SK-N-SH treated with all-trans-retinoic acid at 6 μM for 48 hours (cell line): ENCODE measurements at regions not wholly inside any gene's neighbourhood (a gene's known extent, or its start where the extent isn't known, plus 50 kb on each side); places are given as distances from the start of the nearest gene placed in this dataset.

Experiments used
- ATAC-seq: fragments of 200-7000 bp; cut with Tn5 transposase; 3 replicates; pipeline ENCODE4 v1.9.1; 2020; ENCODE audit warnings: mild to moderate bottlenecking, moderate library complexity
- ARNTL ChIP-seq: fragments of 450-650 bp; formaldehyde crosslinking; IDR thresholded peaks from 2 replicates; pipeline ENCODE4 v1.5.0; 2020; ENCODE audit warnings: low read depth, mild to moderate bottlenecking, moderate library complexity, borderline replicate concordance
- BACH2 ChIP-seq: fragments of 250-450 bp; sonication (Bioruptor Pico); IDR thresholded peaks from 2 replicates; pipeline ENCODE4 v1.9.0; 2021; ENCODE audit warnings: mild to moderate bottlenecking, borderline replicate concordance
- CREB5 ChIP-seq: fragments of 250-450 bp; sonication (Bioruptor Pico); IDR thresholded peaks from 2 replicates; pipeline ENCODE4 v1.5.1; 2020; ENCODE audit warnings: low read depth, mild to moderate bottlenecking, moderate library complexity
- CSDC2 ChIP-seq: fragments of 250-450 bp; sonication (Bioruptor Pico); IDR thresholded peaks from 2 replicates; pipeline ENCODE4 v1.5.0; 2020; ENCODE audit warnings: mild to moderate bottlenecking, moderate library complexity
- CSRNP3 ChIP-seq: fragments of 250-450 bp; sonication (Bioruptor Pico); IDR thresholded peaks from 2 replicates; pipeline ENCODE4 v1.5.1; 2021; ENCODE audit warnings: mild to moderate bottlenecking, moderate library complexity
- ESRRG ChIP-seq: fragments of 250-450 bp; sonication (Bioruptor Pico); IDR thresholded peaks from 2 replicates; pipeline ENCODE4 v1.6.1; 2021; ENCODE audit warnings: mild to moderate bottlenecking
- GLIS3 ChIP-seq: fragments of 250-450 bp; sonication (Bioruptor Pico); IDR thresholded peaks from 2 replicates; pipeline ENCODE4 v1.5.0; 2020; ENCODE audit warnings: mild to moderate bottlenecking, moderate library complexity
- ISL1 ChIP-seq: fragments of 250-450 bp; sonication (Bioruptor Pico); IDR thresholded peaks from 2 replicates; pipeline ENCODE4 v2.1.2; 2022; ENCODE audit warnings: mild to moderate bottlenecking, moderate library complexity
- OSR1 ChIP-seq: fragments of 250-450 bp; sonication (Bioruptor Pico); IDR thresholded peaks from 2 replicates; pipeline ENCODE4 v1.8.0; 2022; ENCODE audit warnings: moderate library complexity, mild to moderate bottlenecking, inconsistent platforms
- PPARA ChIP-seq: fragments of 250-450 bp; sonication (Bioruptor Pico); IDR thresholded peaks from 2 replicates; pipeline ENCODE4 v1.5.0; 2020; ENCODE audit warnings: mild to moderate bottlenecking, borderline replicate concordance
- RARB ChIP-seq: fragments of 250-450 bp; sonication (Bioruptor Pico); IDR thresholded peaks from 2 replicates; pipeline ENCODE4 v1.8.0; 2021; ENCODE audit warnings: mild to moderate bottlenecking, moderate library complexity
- SNAI2 ChIP-seq: fragments of 250-450 bp; sonication (Bioruptor Pico); IDR thresholded peaks from 2 replicates; pipeline ENCODE4 v1.5.0; 2020; ENCODE audit warnings: mild to moderate bottlenecking, moderate library complexity
- TOX ChIP-seq: fragments of 250-450 bp; sonication (Bioruptor Pico); IDR thresholded peaks from 2 replicates; pipeline ENCODE4 v1.8.0; 2021; ENCODE audit warnings: mild to moderate bottlenecking, moderate library complexity, borderline replicate concordance
- ZC3H10 ChIP-seq: fragments of 250-450 bp; sonication (Bioruptor Pico); IDR thresholded peaks from 2 replicates; pipeline ENCODE4 v1.5.1; 2021; ENCODE audit warnings: mild to moderate bottlenecking, moderate library complexity
- ZFP3 ChIP-seq: fragments of 250-450 bp; sonication (Bioruptor Pico); IDR thresholded peaks from 2 replicates; pipeline ENCODE4 v1.5.0; 2020; ENCODE audit warnings: mild to moderate bottlenecking, moderate library complexity
- ZFP30 ChIP-seq: fragments of 450-650 bp; formaldehyde crosslinking; IDR thresholded peaks from 2 replicates; pipeline ENCODE4 v1.5.0; 2022; ENCODE audit warnings: mild to moderate bottlenecking, moderate library complexity
- ZNF565 ChIP-seq: fragments of 450-650 bp; formaldehyde crosslinking; conservative IDR thresholded peaks from 2 replicates; pipeline ENCODE4 v1.5.0; 2020; ENCODE audit warnings: low read depth, mild to moderate bottlenecking, moderate library complexity
- ZNF70 ChIP-seq: fragments of 450-650 bp; formaldehyde crosslinking; IDR thresholded peaks from 2 replicates; pipeline ENCODE4 v1.5.0; 2020; ENCODE audit warnings: mild to moderate bottlenecking, moderate library complexity
- TF ChIP-seq, protein P1 (sequence below): fragments of 250-450 bp; sonication (Bioruptor Pico); IDR thresholded peaks from 2 replicates; pipeline ENCODE4 v1.5.0; 2020; ENCODE audit warnings: mild to moderate bottlenecking, moderate library complexity
- TF ChIP-seq, protein P2 (sequence below): fragments of 250-450 bp; sonication (Bioruptor Pico); IDR thresholded peaks from 2 replicates; pipeline ENCODE4 v1.8.0; 2020; ENCODE audit warnings: mild to moderate bottlenecking, moderate library complexity, borderline replicate concordance
- TF ChIP-seq, protein P3 (sequence below): fragments of 250-450 bp; sonication (Bioruptor Pico); IDR thresholded peaks from 2 replicates; pipeline ENCODE4 v1.8.0; 2021; ENCODE audit warnings: low read depth, mild to moderate bottlenecking, moderate library complexity, borderline replicate concordance

GRCh38 chr16:86773354-86773715, 195.0 kb downstream of the FOXL1 start:
- TF ChIP-seq ISL1 (CRISPR knock-in tag) (no peak), ESRRG (no peak)
- ATAC-seq: peak; percentile 19

DNA sequence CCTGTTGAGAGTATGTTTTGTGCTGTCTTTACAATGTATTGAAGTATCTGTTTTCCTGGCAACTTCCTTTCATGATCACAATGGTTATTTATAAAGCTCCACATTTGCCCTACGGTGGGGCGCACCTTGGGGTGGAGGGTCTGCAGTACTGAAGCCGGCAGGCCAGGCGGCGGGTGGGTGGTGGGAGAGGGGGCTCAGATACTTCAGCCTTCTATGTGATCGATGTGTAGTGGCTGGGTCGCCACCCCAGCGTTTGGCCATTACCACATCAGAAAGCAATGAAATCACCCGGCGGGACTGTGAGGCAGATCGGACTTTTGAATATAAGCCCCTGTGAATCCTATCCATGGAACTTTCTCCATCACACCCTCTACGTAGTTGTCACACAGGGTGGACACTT, 196.6 kb downstream of the FOXL1 start:
- no peak for ATAC-seq
- TF ChIP-seq, protein P1, sequence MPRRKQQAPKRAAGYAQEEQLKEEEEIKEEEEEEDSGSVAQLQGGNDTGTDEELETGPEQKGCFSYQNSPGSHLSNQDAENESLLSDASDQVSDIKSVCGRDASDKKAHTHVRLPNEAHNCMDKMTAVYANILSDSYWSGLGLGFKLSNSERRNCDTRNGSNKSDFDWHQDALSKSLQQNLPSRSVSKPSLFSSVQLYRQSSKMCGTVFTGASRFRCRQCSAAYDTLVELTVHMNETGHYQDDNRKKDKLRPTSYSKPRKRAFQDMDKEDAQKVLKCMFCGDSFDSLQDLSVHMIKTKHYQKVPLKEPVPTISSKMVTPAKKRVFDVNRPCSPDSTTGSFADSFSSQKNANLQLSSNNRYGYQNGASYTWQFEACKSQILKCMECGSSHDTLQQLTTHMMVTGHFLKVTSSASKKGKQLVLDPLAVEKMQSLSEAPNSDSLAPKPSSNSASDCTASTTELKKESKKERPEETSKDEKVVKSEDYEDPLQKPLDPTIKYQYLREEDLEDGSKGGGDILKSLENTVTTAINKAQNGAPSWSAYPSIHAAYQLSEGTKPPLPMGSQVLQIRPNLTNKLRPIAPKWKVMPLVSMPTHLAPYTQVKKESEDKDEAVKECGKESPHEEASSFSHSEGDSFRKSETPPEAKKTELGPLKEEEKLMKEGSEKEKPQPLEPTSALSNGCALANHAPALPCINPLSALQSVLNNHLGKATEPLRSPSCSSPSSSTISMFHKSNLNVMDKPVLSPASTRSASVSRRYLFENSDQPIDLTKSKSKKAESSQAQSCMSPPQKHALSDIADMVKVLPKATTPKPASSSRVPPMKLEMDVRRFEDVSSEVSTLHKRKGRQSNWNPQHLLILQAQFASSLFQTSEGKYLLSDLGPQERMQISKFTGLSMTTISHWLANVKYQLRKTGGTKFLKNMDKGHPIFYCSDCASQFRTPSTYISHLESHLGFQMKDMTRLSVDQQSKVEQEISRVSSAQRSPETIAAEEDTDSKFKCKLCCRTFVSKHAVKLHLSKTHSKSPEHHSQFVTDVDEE (CRISPR knock-in tag): no peak
- TF ChIP-seq CSDC2 (CRISPR knock-in tag) (no peak), BACH2 (CRISPR knock-in tag) (no peak)

GRCh38 chr16:86775511-86775921, 197.2 kb downstream of the FOXL1 start:
- TF ChIP-seq, protein P2, sequence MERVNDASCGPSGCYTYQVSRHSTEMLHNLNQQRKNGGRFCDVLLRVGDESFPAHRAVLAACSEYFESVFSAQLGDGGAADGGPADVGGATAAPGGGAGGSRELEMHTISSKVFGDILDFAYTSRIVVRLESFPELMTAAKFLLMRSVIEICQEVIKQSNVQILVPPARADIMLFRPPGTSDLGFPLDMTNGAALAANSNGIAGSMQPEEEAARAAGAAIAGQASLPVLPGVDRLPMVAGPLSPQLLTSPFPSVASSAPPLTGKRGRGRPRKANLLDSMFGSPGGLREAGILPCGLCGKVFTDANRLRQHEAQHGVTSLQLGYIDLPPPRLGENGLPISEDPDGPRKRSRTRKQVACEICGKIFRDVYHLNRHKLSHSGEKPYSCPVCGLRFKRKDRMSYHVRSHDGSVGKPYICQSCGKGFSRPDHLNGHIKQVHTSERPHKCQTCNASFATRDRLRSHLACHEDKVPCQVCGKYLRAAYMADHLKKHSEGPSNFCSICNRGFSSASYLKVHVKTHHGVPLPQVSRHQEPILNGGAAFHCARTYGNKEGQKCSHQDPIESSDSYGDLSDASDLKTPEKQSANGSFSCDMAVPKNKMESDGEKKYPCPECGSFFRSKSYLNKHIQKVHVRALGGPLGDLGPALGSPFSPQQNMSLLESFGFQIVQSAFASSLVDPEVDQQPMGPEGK: no peak
- TF ChIP-seq ESRRG (no peak), ZFP30 (CRISPR knock-in tag) (no peak), PPARA (CRISPR knock-in tag) (no peak), ZFP3 (CRISPR knock-in tag) (no peak), ISL1 (CRISPR knock-in tag) (no peak), CSRNP3 (CRISPR knock-in tag) (no peak), ZC3H10 (CRISPR knock-in tag) (no peak), ZNF70 (CRISPR knock-in tag) (no peak), GLIS3 (CRISPR knock-in tag) (no peak), OSR1 (CRISPR knock-in tag) (no peak), TOX (CRISPR knock-in tag) (no peak), ARNTL (no peak), ZNF565 (no peak), BACH2 (CRISPR knock-in tag) (no peak), SNAI2 (CRISPR knock-in tag) (no peak), RARB (CRISPR knock-in tag) (no peak), CREB5 (CRISPR knock-in tag) (no peak)
- TF ChIP-seq, protein P3, sequence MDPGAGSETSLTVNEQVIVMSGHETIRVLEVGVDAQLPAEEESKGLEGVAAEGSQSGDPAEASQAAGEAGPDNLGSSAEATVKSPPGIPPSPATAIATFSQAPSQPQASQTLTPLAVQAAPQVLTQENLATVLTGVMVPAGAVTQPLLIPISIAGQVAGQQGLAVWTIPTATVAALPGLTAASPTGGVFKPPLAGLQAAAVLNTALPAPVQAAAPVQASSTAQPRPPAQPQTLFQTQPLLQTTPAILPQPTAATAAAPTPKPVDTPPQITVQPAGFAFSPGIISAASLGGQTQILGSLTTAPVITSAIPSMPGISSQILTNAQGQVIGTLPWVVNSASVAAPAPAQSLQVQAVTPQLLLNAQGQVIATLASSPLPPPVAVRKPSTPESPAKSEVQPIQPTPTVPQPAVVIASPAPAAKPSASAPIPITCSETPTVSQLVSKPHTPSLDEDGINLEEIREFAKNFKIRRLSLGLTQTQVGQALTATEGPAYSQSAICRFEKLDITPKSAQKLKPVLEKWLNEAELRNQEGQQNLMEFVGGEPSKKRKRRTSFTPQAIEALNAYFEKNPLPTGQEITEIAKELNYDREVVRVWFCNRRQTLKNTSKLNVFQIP (CRISPR knock-in tag): no peak
- TF ChIP-seq, protein P1 (CRISPR knock-in tag): no peak
- TF ChIP-seq, all 23 proteins: peak for 0
- no peak for ATAC-seq
